ENCODE measurements at regions not wholly inside any gene's neighbourhood (a gene's known extent, or its start where the extent isn't known, plus 50 kb on each side); places are given as distances from the start of the nearest gene placed in this dataset.

GRCh38 chr10:4504550-4504949 is 321.5 kb upstream of the AKR1E2 start:
- TF ChIP-seq EZH2 (IDR thresholded peaks at IDR 0.05; ENCODE audit: insufficient read depth, poor library complexity, severe bottlenecking) = no peak
- no peak for TF ChIP-seq EZH2phosphoT487 (IDR thresholded peaks at IDR 0.05; ENCODE audit: insufficient read depth, low read depth)
- Histone ChIP-seq H3K27ac (no peak overlapping the region), H3K9me3 (ENCODE audit: low read depth) (no peaks in the 10 kb centered on the region), H3K79me2 (ENCODE audit: insufficient read depth) (no peaks in the 10 kb centered on the region), H3K36me3 (ENCODE audit: low read depth) (no peaks in the 10 kb centered on the region), H3K9me2 (ENCODE audit: insufficient read depth) (no peaks in the 10 kb centered on the region; the same call in 1 of the 2 replicates), H2AFZ (no peak overlapping the region), H3K27me3 (replicated peaks; ENCODE audit: insufficient read depth) (no peaks in the 10 kb centered on the region), H3K4me2 (ENCODE audit: unreplicated experiment) (no peak overlapping the region), H3K4me1 (ENCODE audit: insufficient read depth) (no peaks in the 10 kb centered on the region), H4K20me1 (ENCODE audit: insufficient read depth) (no peaks in the 10 kb centered on the region), H3F3A (ENCODE audit: insufficient read depth) (peaks cover 5% of the 10 kb centered on the region; the same call in 1 of the 2 replicates), H3K9ac (no peak overlapping the region), H3K4me3 (no peak overlapping the region)
- DNase-seq = no peak
- in situ Hi-C loops (cut with MboI) = loop anchor here (25.0 kb wide), 1 partner anchor 1267 kb away; no protein-coding TSS in a partner anchor
- 90 to 93% methylated on average over 5 of the region's 5 CpGs for WGBS, 2 experiments (ENCODE audit: low coverage in 1 of 2, low lambda C conversion rate in 2 of 2, missing lambda C conversion rate in 2 of 2)

GRCh38 chr10:4503076-4503475 is 322.9 kb upstream of the AKR1E2 start:
- TF ChIP-seq EZH2phosphoT487 (IDR thresholded peaks at IDR 0.05; ENCODE audit: insufficient read depth, low read depth) = no peak
- TF ChIP-seq EZH2 (IDR thresholded peaks at IDR 0.05; ENCODE audit: insufficient read depth, poor library complexity, severe bottlenecking) = no peak
- Histone ChIP-seq H3K4me3 (no peak overlapping the region), H3K4me2 (ENCODE audit: unreplicated experiment) (no peak overlapping the region), H3K4me1 (ENCODE audit: insufficient read depth) (peaks cover 12% of the 10 kb centered on the region), H3K9me2 (ENCODE audit: insufficient read depth) (no peaks in the 10 kb centered on the region; the same call in 1 of the 2 replicates), H3K27ac (no peak overlapping the region), H3K36me3 (ENCODE audit: low read depth) (no peaks in the 10 kb centered on the region), H3F3A (ENCODE audit: insufficient read depth) (peaks cover 16% of the 10 kb centered on the region), H3K9ac (no peak overlapping the region), H3K27me3 (replicated peaks; ENCODE audit: insufficient read depth) (no peaks in the 10 kb centered on the region), H4K20me1 (ENCODE audit: insufficient read depth) (no peaks in the 10 kb centered on the region), H3K9me3 (ENCODE audit: low read depth) (no peaks in the 10 kb centered on the region), H3K79me2 (ENCODE audit: insufficient read depth) (no peaks in the 10 kb centered on the region), H2AFZ (0 out of 2 replicates have a peak overlapping the region, but pooled peaks have one; percentile 19)
- in situ Hi-C loops (cut with MboI) = loop anchor here (25.0 kb wide), 1 partner anchor 1266 kb away; no protein-coding TSS in a partner anchor
- peak; percentile 7 for DNase-seq
- 96 to 100% methylated on average over 2 of the region's 2 CpGs for WGBS, 2 experiments (ENCODE audit: low coverage in 1 of 2, low lambda C conversion rate in 2 of 2, missing lambda C conversion rate in 2 of 2)

- WGBS, 2 experiments (ENCODE audit: low coverage in 1 of 2, low lambda C conversion rate in 2 of 2, missing lambda C conversion rate in 2 of 2) = 84 to 89% methylated on average over 2 of the region's 2 CpGs
- Histone ChIP-seq H3K27me3 (replicated peaks; ENCODE audit: insufficient read depth) (no peaks in the 10 kb centered on the region), H3K4me3 (no peak overlapping the region), H3K36me3 (ENCODE audit: low read depth) (no peaks in the 10 kb centered on the region), H3K9me3 (ENCODE audit: low read depth) (no peaks in the 10 kb centered on the region), H3K9ac (no peak overlapping the region), H3K9me2 (ENCODE audit: insufficient read depth) (no peaks in the 10 kb centered on the region; the same call in 1 of the 2 replicates), H3F3A (ENCODE audit: insufficient read depth) (peaks cover 27% of the 10 kb centered on the region), H4K20me1 (ENCODE audit: insufficient read depth) (no peaks in the 10 kb centered on the region), H3K4me1 (ENCODE audit: insufficient read depth) (peaks cover 18% of the 10 kb centered on the region), H2AFZ (no peak overlapping the region), H3K27ac (no peak overlapping the region), H3K79me2 (ENCODE audit: insufficient read depth) (no peaks in the 10 kb centered on the region), H3K4me2 (ENCODE audit: unreplicated experiment) (no peak overlapping the region)
- in situ Hi-C loops (cut with MboI) = loop anchor here (25.0 kb wide), 1 partner anchor 1264 kb away; no protein-coding TSS in a partner anchor
- no peak for DNase-seq
- no peak for TF ChIP-seq EZH2phosphoT487 (IDR thresholded peaks at IDR 0.05; ENCODE audit: insufficient read depth, low read depth)
Observed at GRCh38 chr10:4501306-4501705, 324.7 kb upstream of the AKR1E2 start.

GRCh38 chr10:4498711-4499251 is 327.2 kb upstream of the AKR1E2 start:
- peak overlapping the region; percentile 15 for H3K4me3 ChIP-seq

More at GRCh38 chr10:4498711-4499251, 327.2 kb upstream of the AKR1E2 start:
- H3K27me3 ChIP-seq (replicated peaks; ENCODE audit: insufficient read depth) = no peaks in the 10 kb centered on the region
- H4K20me1 ChIP-seq (ENCODE audit: insufficient read depth) = no peaks in the 10 kb centered on the region
- no peaks in the 10 kb centered on the region for H3K36me3 ChIP-seq (ENCODE audit: low read depth)
- H3K27ac ChIP-seq = peak overlapping the region; percentile 88
- H3F3A ChIP-seq (ENCODE audit: insufficient read depth) = peaks cover 27% of the 10 kb centered on the region
- no peaks in the 10 kb centered on the region for H3K9me3 ChIP-seq (ENCODE audit: low read depth)
- no peak for TF ChIP-seq EZH2phosphoT487 (IDR thresholded peaks at IDR 0.05; ENCODE audit: insufficient read depth, low read depth)
- no peak for TF ChIP-seq EZH2 (IDR thresholded peaks at IDR 0.05; ENCODE audit: insufficient read depth, poor library complexity, severe bottlenecking)
- peak; percentile 95 for DNase-seq
- peak overlapping the region; percentile 65 for H3K9ac ChIP-seq
- no peaks in the 10 kb centered on the region for H3K79me2 ChIP-seq (ENCODE audit: insufficient read depth)
- no peaks in the 10 kb centered on the region; the same call in 1 of the 2 replicates for H3K9me2 ChIP-seq (ENCODE audit: insufficient read depth)
- H3K4me1 ChIP-seq (ENCODE audit: insufficient read depth) = peaks cover 18% of the 10 kb centered on the region
- H2AFZ ChIP-seq = peak overlapping the region; percentile 69
- in situ Hi-C loops (cut with MboI) = no loop called here
- H3K4me2 ChIP-seq (ENCODE audit: unreplicated experiment) = peak overlapping the region; percentile 44
- WGBS, 2 experiments (ENCODE audit: low coverage in 1 of 2, low lambda C conversion rate in 2 of 2, missing lambda C conversion rate in 2 of 2) = 1 to 5% methylated on average over 6 of the region's 6 CpGs
